ENCODE measurements at regions not wholly inside any gene's neighbourhood (a gene's known extent, or its start where the extent isn't known, plus 50 kb on each side); places are given as distances from the start of the nearest gene placed in this dataset.

GRCh38 chr20:40331249-40331648, 357.8 kb downstream of the MAFB start:
- no peak for TF ChIP-seq EZH2phosphoT487 (IDR thresholded peaks at IDR 0.05; ENCODE audit: low read depth)
- TF ChIP-seq, protein P1, sequence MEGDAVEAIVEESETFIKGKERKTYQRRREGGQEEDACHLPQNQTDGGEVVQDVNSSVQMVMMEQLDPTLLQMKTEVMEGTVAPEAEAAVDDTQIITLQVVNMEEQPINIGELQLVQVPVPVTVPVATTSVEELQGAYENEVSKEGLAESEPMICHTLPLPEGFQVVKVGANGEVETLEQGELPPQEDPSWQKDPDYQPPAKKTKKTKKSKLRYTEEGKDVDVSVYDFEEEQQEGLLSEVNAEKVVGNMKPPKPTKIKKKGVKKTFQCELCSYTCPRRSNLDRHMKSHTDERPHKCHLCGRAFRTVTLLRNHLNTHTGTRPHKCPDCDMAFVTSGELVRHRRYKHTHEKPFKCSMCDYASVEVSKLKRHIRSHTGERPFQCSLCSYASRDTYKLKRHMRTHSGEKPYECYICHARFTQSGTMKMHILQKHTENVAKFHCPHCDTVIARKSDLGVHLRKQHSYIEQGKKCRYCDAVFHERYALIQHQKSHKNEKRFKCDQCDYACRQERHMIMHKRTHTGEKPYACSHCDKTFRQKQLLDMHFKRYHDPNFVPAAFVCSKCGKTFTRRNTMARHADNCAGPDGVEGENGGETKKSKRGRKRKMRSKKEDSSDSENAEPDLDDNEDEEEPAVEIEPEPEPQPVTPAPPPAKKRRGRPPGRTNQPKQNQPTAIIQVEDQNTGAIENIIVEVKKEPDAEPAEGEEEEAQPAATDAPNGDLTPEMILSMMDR (IDR thresholded peaks at IDR 0.05; ENCODE audit: low read depth, low read length) = no peak
